GM23248 (cell line): ENCODE measurements at regions not wholly inside any gene's neighbourhood (a gene's known extent, or its start where the extent isn't known, plus 50 kb on each side); places are given as distances from the start of the nearest gene placed in this dataset.

Experiments
- DNase-seq: peaks from one replicate; pipeline ENCODE4 v3.0.0-alpha.2; 2015
- H2AFZ ChIP-seq: fragments of 200-600 bp; sonication (generic); 2 replicates; pipeline ENCODE4 v1.6.1; 2016; ENCODE audit warnings: antibody characterized with exemption
- H3F3A ChIP-seq: fragments of 200-600 bp; sonication (generic); 2 replicates; pipeline ENCODE4 v1.6.1; 2016; ENCODE audit warnings: mild to moderate bottlenecking, antibody characterized with exemption, mixed run types; ENCODE audit not compliant: insufficient read depth
- H3K27ac ChIP-seq: fragments of 200-600 bp; sonication (generic); 2 replicates; pipeline ENCODE4 v1.5.1; 2016; ENCODE audit warnings: mild to moderate bottlenecking
- H3K27me3 ChIP-seq: fragments of 200-600 bp; sonication (generic); replicated peaks from 2 replicates; pipeline ENCODE4 v1.6.1; 2016; ENCODE audit warnings: mild to moderate bottlenecking; ENCODE audit not compliant: insufficient read depth
- H3K36me3 ChIP-seq: fragments of 200-600 bp; sonication (generic); 2 replicates; pipeline ENCODE4 v1.6.1; 2016; ENCODE audit warnings: low read depth, mild to moderate bottlenecking
- H3K4me1 ChIP-seq: fragments of 200-600 bp; sonication (generic); 2 replicates; pipeline ENCODE4 v1.6.1; 2016; ENCODE audit warnings: mild to moderate bottlenecking; ENCODE audit not compliant: insufficient read depth
- H3K4me2 ChIP-seq: fragments of 200-600 bp; sonication (generic); one replicate; pipeline ENCODE4 v1.6.1; 2016; ENCODE audit warnings: mild to moderate bottlenecking; ENCODE audit not compliant: unreplicated experiment
- H3K4me3 ChIP-seq: fragments of 200-600 bp; sonication (generic); 2 replicates; pipeline ENCODE4 v1.5.1; 2016; ENCODE audit warnings: mild to moderate bottlenecking
- H3K79me2 ChIP-seq: fragments of 200-600 bp; sonication (generic); 2 replicates; pipeline ENCODE4 v1.6.1; 2016; ENCODE audit warnings: mild to moderate bottlenecking; ENCODE audit not compliant: insufficient read depth
- H3K9ac ChIP-seq: fragments of 200-600 bp; sonication (generic); 2 replicates; pipeline ENCODE4 v1.6.1; 2016; ENCODE audit warnings: mild to moderate bottlenecking
- H3K9me2 ChIP-seq: fragments of 200-600 bp; sonication (generic); 2 replicates; pipeline ENCODE4 v1.6.1; 2016; ENCODE audit warnings: mixed run types, mild to moderate bottlenecking, moderate library complexity; ENCODE audit not compliant: insufficient read depth
- H3K9me3 ChIP-seq: fragments of 200-600 bp; sonication (generic); one replicate; pipeline ENCODE4 v1.6.1; 2017; ENCODE audit warnings: low read depth
- H4K20me1 ChIP-seq: fragments of 200-600 bp; sonication (generic); 2 replicates; pipeline ENCODE4 v1.6.0; 2016; ENCODE audit not compliant: insufficient read depth
- EZH2 ChIP-seq: fragments of 200-600 bp; sonication (generic); IDR thresholded peaks from 2 replicates; pipeline ENCODE4 v1.6.1; 2018; ENCODE audit warnings: antibody characterized with exemption, mild to moderate bottlenecking; ENCODE audit not compliant: insufficient read depth, poor library complexity, severe bottlenecking
- EZH2phosphoT487 ChIP-seq: fragments of 200-600 bp; sonication (generic); IDR thresholded peaks from 2 replicates; pipeline ENCODE4 v1.6.1; 2018; ENCODE audit warnings: antibody characterized with exemption, moderate library complexity, mild to moderate bottlenecking, low read depth; ENCODE audit not compliant: insufficient read depth
- WGBS, 2 experiments: methylation state at CpG; one replicate each; pipeline ENCODE4 v1.1.6; 2015 to 2017; ENCODE audit warnings: low lambda C conversion rate in 2 of 2, low coverage in 1 of 2; ENCODE audit errors: missing lambda C conversion rate in 2 of 2; 5-methylcytosine and 5-hydroxymethylcytosine counted together
- in situ Hi-C: fragments of 300-500 bp; cut with MboI; formaldehyde crosslinking; loops from 2 replicates; pipeline ENCODE4 v1.15.0; 2020

GRCh38 chr4:187289371-187289770 lies 565.7 kb upstream of the FAT1 start:
- H3K4me3 ChIP-seq, result no peak overlapping the region
- H3K4me2 ChIP-seq, result no peak overlapping the region
- no peaks in the 10 kb centered on the region for H3K9me3 ChIP-seq
- H3K9ac ChIP-seq, result no peak overlapping the region
- H4K20me1 ChIP-seq, result no peaks in the 10 kb centered on the region
- TF ChIP-seq EZH2 (no peak), EZH2phosphoT487 (no peak)
- no peaks in the 10 kb centered on the region for H3K27me3 ChIP-seq
- WGBS, 2 experiments, result 4 to 6% methylated on average over 2 of the region's 2 CpGs
- no peak overlapping the region for H3K27ac ChIP-seq
- no peaks in the 10 kb centered on the region for H3K79me2 ChIP-seq
- no peaks in the 10 kb centered on the region for H3K36me3 ChIP-seq
- 0 out of 2 replicates have a peak, but pooled peaks cover 6% of the 10 kb centered on the region for H3K4me1 ChIP-seq
- no peak overlapping the region for H2AFZ ChIP-seq
- in situ Hi-C loops, result no loop called here
- peak; percentile 8 for DNase-seq
- H3K9me2 ChIP-seq, result no peaks in the 10 kb centered on the region; the same call in 1 of the 2 replicates
- H3F3A ChIP-seq, result no peaks in the 10 kb centered on the region

GRCh38 chr4:187294861-187295260 lies 571.2 kb upstream of the FAT1 start:
- in situ Hi-C loops, result no loop called here
- no peak for TF ChIP-seq EZH2phosphoT487
- TF ChIP-seq EZH2, result no peak
- no peaks in the 10 kb centered on the region for H3K9me3 ChIP-seq
- no peaks in the 10 kb centered on the region for H3K79me2 ChIP-seq
- no peak overlapping the region for H3K27ac ChIP-seq
- no peak for DNase-seq
- H3F3A ChIP-seq, result no peaks in the 10 kb centered on the region
- H3K27me3 ChIP-seq, result no peaks in the 10 kb centered on the region
- H3K4me1 ChIP-seq, result 0 out of 2 replicates have a peak, but pooled peaks cover under 1% of the 10 kb centered on the region
- no peaks in the 10 kb centered on the region for H3K36me3 ChIP-seq
- H3K4me2 ChIP-seq, result no peak overlapping the region
- 1 to 3% methylated on average over 3 of the region's 3 CpGs for WGBS, 2 experiments
- H3K9me2 ChIP-seq, result no peaks in the 10 kb centered on the region
- H2AFZ ChIP-seq, result no peak overlapping the region
- no peak overlapping the region for H3K4me3 ChIP-seq
- H3K9ac ChIP-seq, result no peak overlapping the region
- H4K20me1 ChIP-seq, result no peaks in the 10 kb centered on the region

- no peaks in the 10 kb centered on the region for H3K4me1 ChIP-seq
- H3K9me3 ChIP-seq, result no peaks in the 10 kb centered on the region
- H2AFZ ChIP-seq, result peak overlapping the region; percentile 72
- TF ChIP-seq EZH2 (no peak), EZH2phosphoT487 (no peak)
- H3K4me2 ChIP-seq, result peak overlapping the region; percentile 29
- 65 to 69% methylated on average over 16 of the region's 16 CpGs for WGBS, 2 experiments
- no peaks in the 10 kb centered on the region for H3K79me2 ChIP-seq
- peak overlapping the region; percentile 15; the same call in 1 of the 2 replicates for H3K27ac ChIP-seq
- no peak for DNase-seq
- H4K20me1 ChIP-seq, result no peaks in the 10 kb centered on the region
- no peaks in the 10 kb centered on the region for H3K36me3 ChIP-seq
- no peak overlapping the region for H3K9ac ChIP-seq
- H3K9me2 ChIP-seq, result no peaks in the 10 kb centered on the region
- H3F3A ChIP-seq, result no peaks in the 10 kb centered on the region
- in situ Hi-C loops, result no loop called here
- no peak overlapping the region for H3K4me3 ChIP-seq
- no peaks in the 10 kb centered on the region for H3K27me3 ChIP-seq
Observed at GRCh38 chr4:187301923-187302322, 578.3 kb upstream of the FAT1 start.

DNA sequence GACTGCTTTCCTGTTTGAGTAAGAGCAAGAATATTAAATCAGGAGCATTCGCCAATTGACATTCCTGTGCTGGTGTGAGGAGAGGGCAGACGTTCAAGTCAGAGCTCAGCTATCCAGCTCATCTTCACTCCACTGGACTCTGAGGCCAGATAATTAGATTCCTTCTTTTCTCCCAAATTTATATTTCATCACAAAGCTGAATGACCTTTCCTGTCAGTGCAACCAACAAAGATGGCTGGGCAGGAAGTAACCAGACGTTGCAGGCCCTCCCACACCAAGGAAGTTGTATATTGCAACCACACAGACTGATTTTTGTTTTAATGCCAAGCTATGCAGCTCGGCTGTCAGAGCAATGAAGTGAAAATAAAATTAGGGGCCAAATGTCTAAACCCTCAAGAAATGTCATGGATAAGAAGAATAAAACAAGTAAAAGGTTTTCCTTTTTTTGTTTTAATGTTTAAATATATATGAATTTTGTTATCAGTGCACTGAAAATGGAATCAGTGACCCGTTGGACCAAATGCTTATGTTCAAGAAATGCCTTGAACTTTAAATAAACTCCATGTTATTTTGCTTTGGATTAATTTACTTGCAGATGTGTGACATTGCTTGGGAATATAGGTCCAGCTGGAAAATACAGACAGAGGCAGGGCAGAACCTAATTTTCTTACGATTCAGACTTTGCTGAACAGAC lies 578.9 kb upstream of the FAT1 start:
- Histone ChIP-seq H3K36me3 (no peaks in the 10 kb centered on the region), H3K4me3 (no peak overlapping the region), H3K4me1 (no peaks in the 10 kb centered on the region), H3K79me2 (no peaks in the 10 kb centered on the region), H3K9ac (no peak overlapping the region), H3K4me2 (peak overlapping the region; percentile 29), H3K27me3 (no peaks in the 10 kb centered on the region), H4K20me1 (no peaks in the 10 kb centered on the region), H3K27ac (peak overlapping the region; percentile 15; the same call in 1 of the 2 replicates), H2AFZ (peak overlapping the region; percentile 72), H3F3A (no peaks in the 10 kb centered on the region), H3K9me3 (no peaks in the 10 kb centered on the region), H3K9me2 (no peaks in the 10 kb centered on the region)
- WGBS, 2 experiments, result 2 to 3% methylated on average over 6 of the region's 6 CpGs
- in situ Hi-C loops, result no loop called here
- DNase-seq, result peak; percentile 39
- TF ChIP-seq EZH2phosphoT487, result no peak
- TF ChIP-seq EZH2, result no peak
